ENCODE measurements at regions not wholly inside any gene's neighbourhood (a gene's known extent, or its start where the extent isn't known, plus 50 kb on each side); places are given as distances from the start of the nearest gene placed in this dataset.
"Not testable (repeated sequence)": the region's sequence is repeated elsewhere in the genome, so short reads cannot be mapped to it uniquely, and the experiment has no call there.

DNA sequence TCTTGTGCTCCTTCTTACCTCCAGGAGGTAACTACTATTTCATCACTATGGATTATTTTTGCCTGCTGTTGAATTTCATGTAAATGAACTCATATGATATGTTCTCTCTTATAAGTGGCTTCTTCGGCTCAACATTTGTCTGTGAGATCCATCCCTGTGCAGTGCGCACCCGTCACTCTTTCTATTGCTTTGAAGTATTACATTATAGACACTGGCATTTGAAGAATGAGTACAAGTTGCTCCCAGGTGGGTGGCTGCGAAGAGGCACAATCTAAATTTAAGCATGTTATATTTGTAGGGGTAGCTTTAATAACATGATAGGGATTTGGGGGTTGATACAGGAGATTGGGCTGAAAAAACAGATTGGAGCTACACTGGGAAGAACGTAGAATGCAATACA lies 809.7 kb downstream of the CCSER2 start:
- Histone ChIP-seq H3K4me1 (no peaks in the 10 kb centered on the region), H3K36me3 (no peaks in the 10 kb centered on the region), H3K27me3 (no peaks in the 10 kb centered on the region), H3K4me3 (no peak overlapping the region), H3K9me3 (no peaks in the 10 kb centered on the region), H3K27ac (replicated peaks in 1 of 4) (no peak overlapping the region)
- TF ChIP-seq POLR2AphosphoS5 (IDR thresholded peaks at IDR 0.05) (no peak), EP300 (IDR thresholded peaks at IDR 0.05) (no peak), POLR2A (IDR thresholded peaks at IDR 0.05; ENCODE audit: low read depth) (no peak)
- TF ChIP-seq, protein P1, sequence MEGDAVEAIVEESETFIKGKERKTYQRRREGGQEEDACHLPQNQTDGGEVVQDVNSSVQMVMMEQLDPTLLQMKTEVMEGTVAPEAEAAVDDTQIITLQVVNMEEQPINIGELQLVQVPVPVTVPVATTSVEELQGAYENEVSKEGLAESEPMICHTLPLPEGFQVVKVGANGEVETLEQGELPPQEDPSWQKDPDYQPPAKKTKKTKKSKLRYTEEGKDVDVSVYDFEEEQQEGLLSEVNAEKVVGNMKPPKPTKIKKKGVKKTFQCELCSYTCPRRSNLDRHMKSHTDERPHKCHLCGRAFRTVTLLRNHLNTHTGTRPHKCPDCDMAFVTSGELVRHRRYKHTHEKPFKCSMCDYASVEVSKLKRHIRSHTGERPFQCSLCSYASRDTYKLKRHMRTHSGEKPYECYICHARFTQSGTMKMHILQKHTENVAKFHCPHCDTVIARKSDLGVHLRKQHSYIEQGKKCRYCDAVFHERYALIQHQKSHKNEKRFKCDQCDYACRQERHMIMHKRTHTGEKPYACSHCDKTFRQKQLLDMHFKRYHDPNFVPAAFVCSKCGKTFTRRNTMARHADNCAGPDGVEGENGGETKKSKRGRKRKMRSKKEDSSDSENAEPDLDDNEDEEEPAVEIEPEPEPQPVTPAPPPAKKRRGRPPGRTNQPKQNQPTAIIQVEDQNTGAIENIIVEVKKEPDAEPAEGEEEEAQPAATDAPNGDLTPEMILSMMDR (IDR thresholded peaks at IDR 0.05) = no peak
- DNase-seq (ENCODE audit: extremely low spot score) = peak; percentile 72
- intact Hi-C loops (cut with DNase I) = no loop called here
- WGBS = 77% methylated on average over 5 of the region's 5 CpGs

GRCh38 chr10:85139124-85139523 lies 810.7 kb downstream of the CCSER2 start:
- WGBS = 71% methylated on average over 5 of the region's 5 CpGs
- TF ChIP-seq POLR2A (IDR thresholded peaks at IDR 0.05; ENCODE audit: low read depth) = no peak
- TF ChIP-seq, protein P1 (IDR thresholded peaks at IDR 0.05) = no peak
- no peak for TF ChIP-seq EP300 (IDR thresholded peaks at IDR 0.05)
- no peak for TF ChIP-seq POLR2AphosphoS5 (IDR thresholded peaks at IDR 0.05)
- Histone ChIP-seq H3K27me3 (no peaks in the 10 kb centered on the region), H3K27ac (replicated peaks in 1 of 4) (no peak overlapping the region), H3K36me3 (no peaks in the 10 kb centered on the region), H3K9me3 (no peaks in the 10 kb centered on the region), H3K4me3 (no peak overlapping the region), H3K4me1 (no peaks in the 10 kb centered on the region)
- peak; percentile 31 for DNase-seq (ENCODE audit: extremely low spot score)
- intact Hi-C loops (cut with DNase I) = no loop called here

DNA sequence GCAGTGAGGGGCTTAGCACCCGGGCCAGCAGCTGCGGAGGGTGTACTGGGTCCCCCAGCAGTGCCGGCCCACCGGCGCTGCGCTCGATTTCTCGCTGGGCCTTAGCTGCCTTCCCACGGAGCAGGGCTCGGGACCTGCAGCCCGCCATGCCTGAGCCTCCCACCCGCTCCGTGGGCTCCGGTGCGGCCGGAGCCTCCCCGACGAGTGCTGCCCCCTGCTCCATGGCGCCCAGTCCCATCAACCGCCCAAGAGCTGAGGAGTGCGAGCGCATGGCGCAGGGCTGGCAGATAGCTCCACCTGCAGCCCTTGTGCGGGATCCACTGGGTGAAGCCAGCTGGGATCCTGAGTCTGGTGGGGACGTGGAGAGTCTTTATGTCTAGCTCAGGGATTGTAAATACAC lies 813.1 kb downstream of the CCSER2 start:
- DNase-seq (ENCODE audit: extremely low spot score) = peak; percentile 50
- H3K4me3 ChIP-seq; intact Hi-C loops (cut with DNase I); H3K4me1 ChIP-seq; H3K9me3 ChIP-seq; H3K27me3 ChIP-seq; H3K36me3 ChIP-seq; H3K27ac ChIP-seq (replicated peaks in 1 of 4): not testable (repeated sequence)
- 99% methylated on average over 16 of the region's 25 CpGs for WGBS

- H3K4me3 ChIP-seq = no peak overlapping the region
- no peak overlapping the region for H3K27ac ChIP-seq (replicated peaks in 1 of 4)
- intact Hi-C loops (cut with DNase I) = no loop called here
- H3K27me3 ChIP-seq = no peaks in the 10 kb centered on the region
- H3K9me3 ChIP-seq = no peaks in the 10 kb centered on the region
- TF ChIP-seq POLR2AphosphoS5 (IDR thresholded peaks at IDR 0.05) = no peak
- TF ChIP-seq POLR2A (IDR thresholded peaks at IDR 0.05; ENCODE audit: low read depth) = no peak
- TF ChIP-seq, protein P1 (IDR thresholded peaks at IDR 0.05) = no peak
- TF ChIP-seq EP300 (IDR thresholded peaks at IDR 0.05) = no peak
- H3K36me3 ChIP-seq = no peaks in the 10 kb centered on the region
- H3K4me1 ChIP-seq = no peaks in the 10 kb centered on the region
- peak; percentile 89 for DNase-seq (ENCODE audit: extremely low spot score)
- WGBS = 65% methylated on average over 5 of the region's 5 CpGs
These were observed 817.6 kb downstream of the CCSER2 start for GRCh38 chr10:85145966-85146365.

DNA sequence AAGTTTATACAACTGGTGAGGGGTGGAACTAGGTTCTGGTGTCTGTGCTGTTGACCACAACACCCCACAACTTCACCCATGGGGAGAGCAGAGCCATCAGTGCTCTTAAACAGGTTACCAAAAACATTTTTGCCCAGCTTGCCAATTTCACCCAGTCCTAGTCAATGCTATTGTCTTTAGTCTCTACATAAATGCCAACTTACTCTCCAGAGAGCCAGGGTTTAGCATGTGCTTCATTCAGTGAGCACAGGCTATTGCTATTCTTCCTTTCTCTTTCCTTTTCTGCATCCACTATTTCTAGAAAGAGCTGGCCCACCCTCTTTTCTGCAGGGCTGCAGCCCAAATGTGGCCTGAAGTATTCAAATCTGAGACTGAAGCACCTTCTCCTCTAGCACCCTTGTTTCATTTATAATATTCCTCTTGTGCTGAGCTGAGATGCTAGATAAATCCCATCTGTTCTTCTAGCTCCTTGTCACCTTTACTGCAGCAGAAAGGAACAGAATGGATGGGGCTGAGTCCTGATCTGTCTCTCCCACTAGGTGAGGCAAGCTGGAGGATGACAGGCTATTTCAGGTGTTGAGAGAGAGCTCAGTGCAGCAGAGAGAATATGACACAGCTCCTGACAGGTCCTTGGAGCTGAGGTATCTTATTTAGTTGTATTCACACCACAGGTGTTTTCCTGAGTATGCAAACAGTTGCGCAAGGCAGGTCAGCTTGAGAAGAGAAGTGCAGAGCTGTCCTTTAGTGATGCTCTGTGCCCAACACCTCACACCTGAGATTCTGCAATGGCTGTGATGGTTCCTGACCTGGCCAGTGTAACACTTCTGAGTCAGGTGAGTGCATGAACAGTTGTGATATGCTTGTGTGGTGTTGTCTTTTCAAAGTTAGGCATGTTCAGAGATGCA lies 819.2 kb downstream of the CCSER2 start:
- 93% methylated on average over 1 of the region's 1 CpG for WGBS
- Histone ChIP-seq H3K27me3 (no peaks in the 10 kb centered on the region), H3K36me3 (no peaks in the 10 kb centered on the region), H3K9me3 (no peaks in the 10 kb centered on the region), H3K4me1 (no peaks in the 10 kb centered on the region), H3K27ac (replicated peaks in 1 of 4) (no peak overlapping the region), H3K4me3 (no peak overlapping the region)
- intact Hi-C loops (cut with DNase I) = no loop called here
- TF ChIP-seq POLR2AphosphoS5 (IDR thresholded peaks at IDR 0.05) = no peak
- no peak for TF ChIP-seq POLR2A (IDR thresholded peaks at IDR 0.05; ENCODE audit: low read depth)
- TF ChIP-seq EP300 (IDR thresholded peaks at IDR 0.05) = no peak
- TF ChIP-seq, protein P1 (IDR thresholded peaks at IDR 0.05) = no peak
- DNase-seq (ENCODE audit: extremely low spot score) = peak; percentile 86
